NCI-H2081 (cell line): ENCODE measurements at regions not wholly inside any gene's neighbourhood (a gene's known extent, or its start where the extent isn't known, plus 50 kb on each side); places are given as distances from the start of the nearest gene placed in this dataset.
"Not testable (repeated sequence)": the region's sequence is repeated elsewhere in the genome, so short reads cannot be mapped to it uniquely, and the experiment has no call there.

Experiments
- DNase-seq, 2 experiments: peaks; one replicate each; lab custom pipeline; 2025; lab: John Stamatoyannopoulos, UW

DNA sequence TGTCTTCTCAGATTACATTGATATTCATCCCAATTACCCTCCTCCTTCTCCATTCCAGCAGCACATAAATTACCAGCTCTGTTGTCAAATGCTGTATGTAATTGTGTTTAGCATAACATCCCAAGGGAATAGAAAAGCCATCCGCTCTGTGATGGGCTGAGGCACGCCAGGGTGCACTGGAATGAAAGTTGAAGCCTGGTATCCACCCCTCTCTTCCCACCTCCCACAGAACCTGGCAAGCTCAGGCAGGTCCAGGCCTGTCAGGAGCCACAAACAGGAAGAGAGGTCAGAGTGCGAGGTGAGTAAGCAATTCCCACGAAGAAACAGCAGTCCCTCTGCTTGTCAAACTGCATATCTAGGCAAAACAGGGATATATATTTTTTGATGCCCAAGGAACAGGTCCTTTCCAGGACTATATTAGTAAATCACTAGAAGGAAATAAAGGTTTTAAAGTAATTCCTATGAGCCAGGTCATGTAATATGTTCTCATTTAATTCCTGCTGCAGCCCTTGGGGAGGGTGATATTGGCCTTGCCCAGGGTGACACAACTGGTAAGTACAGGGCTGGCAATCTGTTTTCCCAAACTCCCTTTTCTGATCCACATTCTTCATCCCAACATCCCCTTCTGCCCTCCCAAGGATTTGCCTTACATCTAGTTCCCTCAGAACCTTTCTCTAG, 155.6 kb upstream of the GHITM start:
- peak in 1 of 2 experiments; percentile 15 for DNase-seq

DNA sequence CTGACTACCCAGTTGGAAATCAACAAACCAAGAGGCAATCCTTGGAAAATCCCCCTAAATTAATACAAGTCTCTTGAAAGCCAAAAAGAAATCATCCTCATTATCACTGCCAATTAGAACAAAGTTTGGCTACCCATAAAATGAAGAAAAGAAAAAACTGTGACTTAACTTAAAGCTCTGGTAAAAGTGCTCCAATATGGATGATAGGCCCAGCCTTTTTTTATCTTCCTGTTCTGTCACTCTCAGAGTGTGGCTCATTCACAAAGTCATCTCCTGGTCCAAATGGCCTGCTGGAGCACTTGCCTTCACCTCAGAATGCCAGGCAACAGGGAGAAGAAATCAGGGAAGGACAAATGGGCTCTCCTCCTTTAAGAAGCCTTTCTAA, 155.1 kb upstream of the GHITM start:
- no peak for DNase-seq

DNA sequence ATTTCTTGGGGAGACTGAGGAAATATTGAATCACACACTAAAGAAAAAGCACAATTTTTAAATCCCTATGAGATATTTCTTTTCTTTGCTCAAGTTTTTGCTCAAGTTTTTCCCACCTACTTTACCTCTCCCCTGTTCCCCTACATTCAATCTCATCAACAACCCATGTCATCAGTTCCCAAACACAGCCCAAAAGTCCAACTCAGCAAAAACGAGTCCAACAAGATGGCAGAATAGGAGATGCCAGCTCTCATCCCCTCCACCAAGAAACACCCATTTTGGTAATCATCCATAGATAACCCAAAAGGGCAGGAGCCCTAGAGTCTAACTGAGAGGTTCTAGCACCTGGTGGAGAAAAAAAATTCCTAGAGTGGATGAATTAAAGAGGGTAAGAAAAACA, 152.5 kb upstream of the GHITM start:
- no peak for DNase-seq

DNA sequence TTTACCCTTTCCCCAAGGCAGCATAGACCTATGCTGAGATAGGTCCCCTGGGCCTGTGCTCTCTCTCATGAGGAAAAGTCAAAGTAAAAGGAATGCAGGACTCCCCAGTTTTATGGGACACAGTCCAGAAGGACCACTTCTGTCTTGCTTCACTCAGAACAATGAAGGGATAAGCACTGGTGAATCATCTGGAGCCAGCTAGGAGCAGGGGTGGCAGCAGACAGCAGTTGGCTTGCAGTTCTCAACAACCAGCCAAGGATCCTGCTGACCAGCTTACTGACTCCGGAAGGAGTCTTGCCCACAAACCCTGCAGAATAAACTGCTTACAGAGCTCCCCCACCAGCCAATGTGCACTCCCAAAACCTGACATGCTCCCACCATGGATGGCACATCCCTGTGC, 152.1 kb upstream of the GHITM start:
- no peak for DNase-seq

DNA sequence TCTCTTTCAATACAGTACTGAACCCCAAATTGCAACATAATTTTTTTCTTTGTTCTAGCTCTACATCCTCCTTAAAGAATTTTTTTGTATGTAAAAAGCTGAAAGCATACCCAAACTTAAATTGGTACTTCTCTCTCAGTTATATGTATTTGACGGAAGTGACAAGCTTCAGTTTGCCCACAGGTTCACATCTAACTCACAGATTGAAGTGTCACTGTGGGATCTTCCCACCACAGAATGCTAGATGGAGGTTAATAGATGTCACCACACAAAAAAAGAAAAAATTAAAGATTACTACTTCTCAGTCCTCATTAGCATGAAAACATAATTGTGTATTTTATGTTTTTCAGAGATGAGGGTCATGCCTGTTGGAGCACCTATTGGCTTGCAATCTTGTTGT, 150.9 kb upstream of the GHITM start:
- DNase-seq: no peak

DNA sequence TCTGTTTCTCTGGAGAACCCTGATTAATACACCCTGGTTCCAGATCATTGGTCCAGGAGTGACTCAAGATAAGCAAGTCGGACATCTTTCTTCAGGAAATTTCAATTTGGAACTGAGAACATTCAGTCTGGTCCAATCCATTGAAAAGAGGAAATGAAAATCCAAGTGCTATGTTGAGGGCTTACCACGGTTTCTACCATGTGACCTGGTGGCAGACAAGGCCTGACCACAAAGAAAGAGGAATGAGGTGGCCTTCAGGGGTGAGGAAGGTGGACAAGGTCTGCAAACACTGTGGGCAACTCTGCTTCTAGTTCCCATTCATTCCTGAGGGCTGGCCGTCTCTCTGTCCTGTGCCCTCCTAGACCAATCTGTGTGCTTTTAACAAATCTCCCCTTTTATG, 149.2 kb upstream of the GHITM start:
- DNase-seq: no peak

DNA sequence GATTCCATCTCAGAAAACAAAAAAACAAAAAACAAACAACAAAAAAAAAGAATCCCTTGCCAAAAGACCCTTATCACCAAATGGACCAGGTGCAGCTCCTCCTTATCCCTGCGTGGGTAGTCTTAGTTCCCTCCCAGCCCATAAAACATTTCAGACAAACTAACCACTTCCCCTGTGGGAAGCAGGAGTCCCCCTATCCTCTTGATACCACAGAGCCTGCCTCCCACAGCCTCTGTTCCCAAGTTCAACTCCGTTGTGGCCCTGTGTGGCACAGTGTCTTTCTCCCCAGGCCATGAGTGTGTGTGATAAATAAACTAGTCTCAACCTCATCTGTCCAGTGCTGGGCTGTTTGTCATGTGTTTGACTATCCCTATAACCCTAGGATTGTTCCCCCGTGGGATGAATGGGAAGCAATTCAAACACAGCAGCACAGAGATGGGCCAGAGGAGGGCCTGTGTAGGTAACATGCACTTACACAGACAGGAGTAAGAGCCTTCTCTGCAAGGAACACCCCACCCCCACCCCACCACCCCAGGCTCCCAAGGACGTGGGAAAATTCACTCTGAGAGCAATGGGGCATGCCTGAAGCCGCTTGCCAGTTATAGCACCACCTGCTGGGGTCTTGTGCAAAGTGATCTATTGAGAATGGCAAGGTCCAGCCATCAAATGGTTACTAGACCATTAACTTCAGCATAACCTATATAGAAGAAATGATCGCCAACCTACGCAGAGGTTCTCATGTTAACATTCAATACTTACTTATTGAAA, 147.1 kb upstream of the GHITM start:
- peak in 1 of 2 experiments; percentile 7 for DNase-seq

DNA sequence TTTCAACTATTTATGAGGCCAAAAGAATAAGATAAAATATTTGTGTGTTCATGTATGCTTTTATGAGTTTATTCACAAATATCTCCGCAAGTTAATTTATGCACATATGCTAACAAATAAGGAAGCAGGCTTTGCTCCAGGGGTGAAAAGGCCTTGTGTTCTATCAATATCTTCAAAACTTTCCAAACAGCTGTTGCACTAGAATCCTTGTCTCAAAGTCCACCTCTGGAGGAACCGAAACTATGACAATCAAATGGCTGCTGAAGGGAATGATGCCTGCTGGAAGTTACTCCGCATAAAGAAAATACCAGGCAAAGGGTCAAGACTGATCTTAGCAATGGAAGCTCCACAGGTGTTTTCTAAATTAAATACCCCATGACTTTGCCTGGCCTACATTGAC, 145.0 kb upstream of the GHITM start:
- no peak for DNase-seq

DNA sequence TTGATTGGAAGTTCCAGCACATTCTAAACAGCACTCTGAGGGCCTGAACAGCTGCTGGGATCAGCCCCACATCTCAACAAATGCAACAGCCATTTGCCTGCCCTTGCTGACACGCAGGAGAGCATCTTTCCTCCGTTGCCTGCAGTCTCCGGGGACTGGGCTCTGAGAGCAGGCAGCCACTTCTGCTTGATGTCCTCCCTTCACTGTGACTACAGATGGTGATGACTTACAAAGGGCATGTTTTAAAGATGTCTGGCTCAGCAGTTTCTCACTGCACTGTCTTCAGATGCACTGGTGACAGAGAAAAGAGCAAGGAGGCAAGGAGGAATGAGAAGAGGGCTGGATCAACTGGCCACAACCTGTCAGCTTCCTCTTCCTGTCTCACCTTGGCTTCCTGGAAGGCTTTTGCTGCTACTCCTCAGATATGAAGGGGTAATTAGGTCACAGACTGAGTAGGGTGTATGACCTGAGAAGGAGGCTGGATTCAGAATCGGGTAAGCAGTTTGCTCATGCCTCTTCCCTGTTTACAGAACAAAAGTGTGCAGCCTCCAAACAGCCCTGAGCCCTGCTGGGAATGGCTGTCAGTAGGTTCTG, 143.5 kb upstream of the GHITM start:
- DNase-seq: no peak

DNA sequence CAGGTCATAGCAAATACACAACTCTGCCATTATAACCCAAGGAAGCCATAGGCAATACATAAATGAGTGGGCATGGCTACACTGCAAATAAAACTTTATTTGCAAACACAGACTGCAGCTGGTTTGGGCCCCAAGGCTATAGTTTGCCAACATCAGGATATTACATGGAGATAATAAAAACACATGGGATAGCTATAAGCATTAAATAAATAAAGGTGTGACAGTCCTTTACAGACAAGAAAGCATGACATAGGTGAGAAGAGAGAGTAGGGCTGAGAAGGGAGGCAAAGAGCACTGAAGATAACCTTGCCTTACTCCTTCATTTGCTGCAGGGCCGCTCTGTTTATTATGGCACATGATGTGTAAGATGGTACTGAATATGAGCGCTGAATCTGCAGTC, 135.1 kb upstream of the GHITM start:
- no peak for DNase-seq

DNA sequence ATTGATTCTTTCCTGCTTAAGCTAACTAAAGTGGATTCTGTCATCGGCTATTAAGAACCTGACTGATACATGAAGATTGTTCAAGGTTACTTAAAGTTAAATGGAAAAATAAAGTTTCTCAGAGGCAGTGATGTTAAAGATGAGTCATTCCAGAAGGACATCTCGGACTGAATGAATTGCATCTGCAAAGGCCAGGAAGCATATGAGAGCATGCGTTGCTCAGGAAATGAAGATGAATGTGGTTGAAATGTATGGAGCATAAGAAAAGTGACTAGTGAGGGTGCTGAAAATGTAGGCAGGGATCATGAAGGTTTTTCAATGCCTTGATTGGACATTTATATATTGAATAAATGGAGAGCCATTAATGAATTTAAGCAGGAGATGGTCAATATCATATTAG, 133.9 kb upstream of the GHITM start:
- DNase-seq: no peak

DNA sequence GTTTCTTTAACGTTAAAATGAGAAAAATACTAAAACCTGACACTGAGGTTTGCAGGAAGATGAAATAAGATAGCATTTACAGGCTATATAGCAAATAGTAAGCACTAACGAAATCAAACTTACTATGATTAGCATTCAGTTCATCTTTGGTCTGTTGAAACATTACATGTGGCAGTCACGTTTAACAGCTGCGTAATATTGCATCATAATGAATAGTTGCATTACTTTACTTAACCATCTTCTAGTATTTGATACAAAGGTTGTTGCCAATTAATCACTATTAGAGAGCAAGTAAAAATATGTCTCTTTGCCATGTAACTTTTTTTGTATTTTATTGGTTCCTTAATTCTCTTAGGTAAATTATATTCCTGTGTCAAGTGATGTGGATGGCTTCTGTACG, 131.8 kb upstream of the GHITM start:
- no peak for DNase-seq

DNA sequence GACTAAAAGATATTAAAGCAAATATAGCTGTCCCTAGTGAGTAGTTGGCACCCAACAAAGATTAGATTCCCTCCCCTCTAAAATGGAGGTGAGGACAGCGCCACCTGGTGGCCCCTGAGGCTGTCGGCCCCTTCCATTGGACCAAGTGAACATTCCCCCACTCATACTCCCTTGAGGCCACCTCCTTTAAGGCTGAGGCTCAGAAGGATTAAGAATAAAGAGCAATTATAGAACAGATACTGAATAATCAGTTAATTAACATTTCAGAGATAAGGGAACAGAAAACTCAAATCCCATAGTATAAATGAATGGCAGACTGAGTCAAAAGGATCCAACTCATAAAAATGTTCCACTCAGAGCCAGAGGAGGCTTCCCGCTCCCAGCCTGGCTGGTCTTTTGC, 130.4 kb upstream of the GHITM start:
- no peak for DNase-seq

DNA sequence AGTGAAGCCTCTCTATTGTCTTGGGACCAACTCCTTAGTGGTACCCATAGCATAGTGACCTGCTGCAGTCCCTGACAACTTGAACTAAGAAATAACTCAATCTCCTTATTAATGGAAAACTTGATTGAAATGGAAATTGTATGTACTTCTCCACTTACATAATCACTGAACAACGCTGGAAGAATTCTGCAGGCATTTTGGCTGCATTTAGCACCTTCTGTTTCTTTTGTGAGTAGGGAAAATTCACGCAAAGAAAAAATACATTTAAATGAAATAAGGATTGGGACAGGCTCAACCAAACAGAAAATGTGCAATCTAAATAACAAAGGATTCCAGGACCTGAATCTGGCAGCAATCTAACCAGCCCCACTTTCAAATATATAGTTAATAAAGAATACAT, 126.9 kb upstream of the GHITM start:
- DNase-seq: no peak

DNA sequence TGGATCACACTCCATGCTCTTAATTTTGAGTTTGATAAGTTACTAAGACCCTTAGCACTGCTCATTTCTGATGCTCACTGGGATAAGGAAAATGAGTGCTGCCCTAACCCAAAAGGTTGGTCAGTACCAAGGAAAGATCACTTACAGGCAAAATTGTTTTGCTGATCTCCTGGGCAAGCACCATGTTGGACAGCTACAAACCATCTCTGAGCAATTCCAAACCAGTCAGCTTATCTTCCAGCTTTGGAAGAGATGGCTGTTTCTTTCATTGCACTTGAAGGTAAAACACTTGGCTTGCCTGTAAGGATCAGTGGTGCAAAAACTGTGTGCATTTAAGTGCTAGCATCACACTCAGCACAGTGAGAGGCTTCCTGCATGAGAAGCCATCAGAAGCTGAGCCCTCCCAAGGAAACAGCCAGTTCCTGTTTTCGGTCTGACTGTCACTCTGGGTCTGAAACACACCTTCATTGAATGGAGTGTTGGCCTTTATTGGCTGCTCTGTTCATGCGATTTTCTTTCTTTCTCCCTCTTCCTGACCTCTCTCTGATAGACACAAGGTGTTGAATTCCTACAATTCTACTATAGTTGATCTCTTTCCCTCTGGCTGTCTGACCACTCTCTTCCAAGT, 126.4 kb upstream of the GHITM start:
- DNase-seq: no peak

DNA sequence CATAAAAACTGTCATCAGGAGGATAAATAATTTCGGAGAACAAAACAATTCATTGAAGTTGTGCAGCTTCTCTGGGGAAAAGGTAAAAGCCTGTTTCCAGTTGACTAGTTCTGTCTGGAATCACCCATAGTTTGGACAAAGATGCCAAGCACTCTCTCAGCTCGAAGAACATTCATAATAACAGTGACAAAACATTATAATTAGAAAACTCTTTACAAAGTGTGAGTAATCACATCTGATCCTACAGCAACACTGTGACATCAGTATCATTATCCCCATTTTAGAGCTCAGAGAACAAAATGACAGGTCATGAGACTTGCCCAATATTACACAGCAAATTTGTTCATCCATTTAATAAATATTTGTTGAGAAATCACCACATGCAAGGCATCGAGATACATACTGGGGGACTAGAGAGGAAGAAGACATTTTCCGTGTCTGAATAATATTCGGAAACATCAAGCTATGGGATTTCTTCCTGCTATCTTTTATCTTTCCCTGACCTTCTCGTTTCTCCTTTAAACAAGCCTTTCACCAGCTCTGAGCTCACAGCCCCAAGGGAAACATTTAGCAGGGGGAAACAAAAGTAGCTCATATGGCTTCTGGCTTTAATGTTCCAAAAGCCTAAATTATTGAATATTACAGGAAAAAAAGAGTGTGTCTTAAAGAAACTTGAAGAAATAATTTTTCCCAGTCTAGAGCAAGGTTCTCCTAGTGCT, 123.3 kb upstream of the GHITM start:
- DNase-seq: peak in 1 of 2 experiments; percentile 35

DNA sequence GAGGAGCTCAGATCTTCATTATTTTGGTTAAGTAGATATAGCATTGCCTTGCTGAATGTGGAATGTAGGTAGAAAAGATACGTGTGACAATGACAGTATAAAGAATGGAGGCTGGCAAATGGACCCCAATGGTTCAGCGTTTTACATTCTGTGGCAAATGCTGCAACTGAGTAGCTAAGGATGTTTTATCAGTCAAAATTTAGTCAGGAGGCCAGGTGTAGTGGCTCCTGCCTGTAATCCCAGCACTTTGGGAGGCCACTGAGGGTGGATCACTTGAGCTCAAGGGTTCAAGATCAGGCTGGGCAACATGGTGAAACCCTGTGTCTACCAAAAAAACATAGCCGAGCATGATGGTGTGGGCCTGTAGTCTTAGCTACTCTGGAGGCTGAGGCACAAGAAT, 120.5 kb upstream of the GHITM start:
- DNase-seq: no peak

DNA sequence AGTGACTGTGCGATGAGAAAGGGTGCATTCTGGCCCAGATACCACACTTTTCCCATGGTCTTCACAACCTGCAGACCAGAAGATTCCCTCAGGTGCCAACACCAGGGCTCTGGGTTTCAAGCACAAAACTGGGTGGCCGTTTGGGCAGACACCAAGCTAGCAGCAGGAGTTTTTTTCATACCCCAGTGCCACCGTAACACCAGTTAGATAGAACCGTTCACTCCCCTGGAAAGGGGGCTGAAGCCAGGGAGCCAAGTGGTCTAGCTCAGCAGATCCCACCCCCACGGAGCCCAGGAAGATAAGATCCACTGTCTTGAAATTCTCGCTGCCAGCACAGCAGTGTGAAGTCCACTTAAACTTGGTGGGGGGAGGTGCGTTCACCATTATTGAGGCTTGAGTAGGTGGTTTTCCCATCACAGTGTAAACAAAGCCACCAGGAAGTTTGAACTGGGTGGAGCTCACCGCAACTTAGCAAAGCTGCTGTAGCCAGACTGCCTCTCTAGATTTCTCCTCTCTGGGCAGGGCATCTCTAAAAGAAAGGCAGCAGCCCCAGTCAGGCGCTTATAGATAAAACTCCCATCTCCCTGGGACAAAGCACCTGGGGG, 119.4 kb upstream of the GHITM start:
- not testable (repeated sequence) for DNase-seq

DNA sequence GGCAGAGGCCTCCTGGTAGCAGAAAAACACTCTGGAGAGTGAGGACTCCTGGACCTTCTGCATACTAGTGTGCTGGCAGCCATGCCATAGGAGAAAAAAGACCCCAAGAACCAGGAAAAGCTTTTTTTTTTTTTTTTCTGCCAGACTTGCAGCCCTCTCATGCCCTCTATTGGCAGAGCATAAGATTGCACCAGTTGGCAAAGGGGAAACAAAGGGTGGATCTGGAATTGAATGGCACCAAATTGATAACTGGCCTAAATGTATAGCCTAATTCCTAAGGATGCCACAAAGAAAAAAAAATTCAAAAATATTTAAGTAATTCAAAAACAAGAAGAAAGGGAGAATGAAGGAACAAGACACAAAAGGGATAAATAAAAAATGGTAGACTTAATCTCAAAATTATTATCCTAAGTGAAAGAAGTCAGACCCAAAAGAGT, 112.5 kb upstream of the GHITM start:
- peak in 1 of 2 experiments; percentile 45 for DNase-seq

DNA sequence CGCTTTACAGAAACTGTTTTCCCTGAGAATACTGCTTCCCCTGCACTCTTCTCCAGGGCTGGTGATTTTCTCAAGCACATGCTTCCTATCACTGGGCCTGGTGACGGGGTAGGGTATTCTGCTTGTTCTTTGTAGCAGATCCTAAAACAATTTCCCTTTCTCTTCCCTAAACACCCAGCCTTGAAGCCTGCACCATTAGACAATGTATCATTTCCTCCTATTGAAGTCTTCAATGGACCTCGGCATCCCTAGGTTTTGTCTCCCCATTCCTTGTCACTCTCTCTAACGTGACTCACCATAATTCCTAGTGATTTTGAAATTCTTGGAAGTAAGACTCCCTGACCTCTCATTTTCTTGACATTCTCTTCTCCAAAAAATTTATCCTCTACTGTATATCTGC, 109.5 kb upstream of the GHITM start:
- DNase-seq: no peak

DNA sequence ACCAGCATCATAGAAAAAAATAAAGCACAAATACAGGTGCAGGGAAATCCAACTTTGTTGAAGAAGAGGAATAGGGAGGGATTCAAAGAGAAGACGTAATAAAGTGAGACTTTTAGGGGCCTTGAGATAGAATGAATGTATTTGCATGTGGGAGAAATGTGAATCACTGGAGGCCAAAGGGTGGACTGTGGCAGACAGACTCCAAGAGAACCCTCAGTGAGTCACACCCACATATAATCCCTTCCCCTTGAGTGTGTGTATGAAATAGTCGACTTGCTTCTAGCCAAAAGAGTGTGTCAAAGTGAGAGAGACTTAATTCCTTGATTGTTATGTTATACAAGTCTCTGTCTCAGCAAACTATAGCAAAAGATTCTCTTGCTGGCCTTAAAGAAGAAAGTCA, 101.3 kb upstream of the GHITM start:
- no peak for DNase-seq

DNA sequence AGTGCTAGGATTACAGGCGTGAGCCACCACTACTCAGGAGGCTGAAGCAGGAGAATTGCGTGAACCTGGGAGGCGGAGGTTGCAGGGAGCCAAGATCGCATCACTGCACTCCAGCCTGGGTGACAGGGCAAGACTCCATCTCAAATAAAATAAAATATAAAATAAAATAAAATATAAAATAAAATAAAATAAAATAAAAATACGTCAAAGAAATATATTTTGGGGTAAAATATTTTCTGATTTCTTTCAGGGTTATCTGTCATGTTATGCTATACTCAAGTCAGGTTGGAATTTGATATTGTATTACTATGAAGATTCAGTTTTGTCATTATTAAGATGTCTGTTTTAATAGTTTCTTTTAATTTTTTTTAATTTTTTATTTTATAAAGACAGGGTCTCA, 99.4 kb upstream of the GHITM start:
- DNase-seq: no peak
